SK-N-SH (cell line): ENCODE measurements at regions not wholly inside any gene's neighbourhood (a gene's known extent, or its start where the extent isn't known, plus 50 kb on each side); places are given as distances from the start of the nearest gene placed in this dataset.

ENCODE experiments used
- CTCF ChIA-PET: fragments of 300-600, 350-600 bp; formaldehyde crosslinking; extraction: SDS; loops from one replicate; lab custom pipeline; 2021; lab: Yijun Ruan, JAX
- POLR2A ChIA-PET: fragments of 350-600 bp; sonication (Branson Sonifier 250); formaldehyde crosslinking; extraction: SDS; loops from one replicate; lab custom pipeline; 2020; ENCODE audit warnings: antibody characterized with exemption, inconsistent platforms; lab: Yijun Ruan, JAX
- DNase-seq: peaks from one replicate; pipeline ENCODE4 v3.0.0; 2012
- H2AFZ ChIP-seq: fragments of 200-600 bp; sonication (generic); 2 replicates; pipeline ENCODE4 v1.8.1; 2016; ENCODE audit warnings: antibody characterized with exemption, mild to moderate bottlenecking, low read depth
- H3F3A ChIP-seq: fragments of 200-600 bp; sonication (generic); replicated peaks from 2 replicates; pipeline ENCODE3; 2016; ENCODE audit warnings: antibody characterized with exemption, mild to moderate bottlenecking; ENCODE audit not compliant: insufficient read depth
- H3K27ac ChIP-seq, 2 experiments: fragments of 200-500 bp in 1 of 2; fragments of 200-600 bp in 1 of 2; sonication (Bioruptor generic) in 1 of 2; sonication (generic), shearing (Covaris generic) in 1 of 2; 2 replicates each; pipeline versions ENCODE4 v1.5.1 to v1.6.1; 2014 to 2016; ENCODE audit warnings: low read depth in 2 of 2, inconsistent platforms in 1 of 2, low read length in 1 of 2, mild to moderate bottlenecking in 1 of 2, mixed read lengths in 1 of 2
- H3K27me3 ChIP-seq: fragments of 200-600 bp; sonication (generic), shearing (Covaris generic); 2 replicates; pipeline ENCODE4 v1.6.1; 2016; ENCODE audit warnings: mixed run types; ENCODE audit not compliant: insufficient read depth
- H3K36me3 ChIP-seq, 2 experiments: fragments of 200-500 bp in 1 of 2; fragments of 200-600 bp in 1 of 2; sonication (Bioruptor generic) in 1 of 2; sonication (generic) in 1 of 2; replicated peaks in 1 of 2; 2 replicates each; pipeline versions ENCODE3 to v1.5.1; 2014 to 2016; ENCODE audit warnings: low read length in 1 of 2, mild to moderate bottlenecking in 1 of 2; ENCODE audit not compliant: insufficient read depth in 2 of 2, control insufficient read depth in 1 of 2
- H3K4me1 ChIP-seq, 2 experiments: fragments of 200-500 bp in 1 of 2; fragments of 200-600 bp in 1 of 2; sonication (Bioruptor generic) in 1 of 2; sonication (generic), shearing (Covaris generic) in 1 of 2; 2 replicates each; pipeline versions ENCODE4 v1.5.1 to v1.6.1; 2014 to 2016; ENCODE audit warnings: low read depth in 1 of 2, low read length in 1 of 2, mixed run types in 1 of 2; ENCODE audit not compliant: insufficient read depth in 2 of 2, control insufficient read depth in 1 of 2
- H3K4me2 ChIP-seq: fragments of 200-600 bp; sonication (generic), shearing (Covaris generic); 2 replicates; pipeline ENCODE4 v1.6.1; 2017; ENCODE audit warnings: mixed run types
- H3K4me3 ChIP-seq, 2 experiments: fragments of 200-500 bp in 1 of 2; fragments of 200-600 bp in 1 of 2; sonication (Bioruptor generic) in 1 of 2; sonication (generic), shearing (Covaris generic) in 1 of 2; 2 replicates each; pipeline versions ENCODE4 v1.5.1 to v1.8.1; 2014 to 2016; ENCODE audit warnings: low read depth in 2 of 2, inconsistent platforms in 1 of 2, low read length in 1 of 2, mild to moderate bottlenecking in 1 of 2, mixed read lengths in 1 of 2, moderate library complexity in 1 of 2
- H3K79me2 ChIP-seq: fragments of 200-600 bp; sonication (generic); 2 replicates; pipeline ENCODE4 v1.8.1; 2017; ENCODE audit warnings: mild to moderate bottlenecking; ENCODE audit not compliant: insufficient read depth
- H3K9ac ChIP-seq: fragments of 200-600 bp; sonication (generic); 2 replicates; pipeline ENCODE4 v1.6.1; 2017; ENCODE audit warnings: mixed run types
- H3K9me2 ChIP-seq: fragments of 200-600 bp; sonication (generic); 2 replicates; pipeline ENCODE4 v1.6.1; 2017; ENCODE audit warnings: mixed run types
- H3K9me3 ChIP-seq: fragments of 200-600 bp; sonication (generic); 2 replicates; pipeline ENCODE4 v1.6.1; 2017; ENCODE audit warnings: mixed run types, mild to moderate bottlenecking, moderate library complexity
- H4K20me1 ChIP-seq: fragments of 200-600 bp; sonication (generic); 2 replicates; pipeline ENCODE4 v1.6.1; 2017; ENCODE audit warnings: mild to moderate bottlenecking, mixed run types; ENCODE audit not compliant: insufficient read depth
- CHD2 ChIP-seq: fragments of 150-350 bp; IDR thresholded peaks from 2 replicates; pipeline ENCODE4 v1.6.1; 2018; ENCODE audit warnings: low read length; ENCODE audit not compliant: partially characterized antibody
- EZH2phosphoT487 ChIP-seq: fragments of 200-600 bp; sonication (generic); IDR thresholded peaks from 2 replicates; pipeline ENCODE4 v1.6.1; 2017; ENCODE audit warnings: low read depth, mixed run types, mild to moderate bottlenecking, antibody characterized with exemption, moderate library complexity, borderline replicate concordance
- GATA2 ChIP-seq: sonication (generic); formaldehyde crosslinking; IDR thresholded peaks from 2 replicates; pipeline ENCODE4 v1.5.0; 2020; ENCODE audit warnings: mild to moderate bottlenecking, missing genetic modification reagents
- MEF2A ChIP-seq: IDR thresholded peaks from 2 replicates; pipeline ENCODE4 v1.4.0; 2012; ENCODE audit warnings: low read depth, borderline replicate concordance
- NFIC ChIP-seq: IDR thresholded peaks from 2 replicates; pipeline ENCODE4 v1.4.0; 2012; ENCODE audit warnings: borderline replicate concordance
- SMC3 ChIP-seq: IDR thresholded peaks from 2 replicates; pipeline ENCODE4 v1.6.1; 2012; ENCODE audit warnings: low read depth, low read length, improper control_type of control experiment
- TCF12 ChIP-seq: IDR thresholded peaks from 2 replicates; pipeline ENCODE4 v1.4.0; 2012
- YY1 ChIP-seq: IDR thresholded peaks from 2 replicates; pipeline ENCODE4 v1.4.0; 2012; ENCODE audit warnings: low read depth, mild to moderate bottlenecking
- WGBS: methylation state at CpG from one replicate; pipeline ENCODE4 v1.1.6; 2017; ENCODE audit warnings: low lambda C conversion rate; 5-methylcytosine and 5-hydroxymethylcytosine counted together
- TF ChIP-seq, protein P1 (sequence below): IDR thresholded peaks from 2 replicates; pipeline ENCODE4 v1.4.0; 2012; ENCODE audit warnings: low read depth, borderline replicate concordance
- TF ChIP-seq, protein P2 (sequence below): IDR thresholded peaks from 2 replicates; pipeline ENCODE4 v1.4.0; 2012; ENCODE audit warnings: low read depth, borderline replicate concordance
- TF ChIP-seq, protein P3 (sequence below): IDR thresholded peaks from 2 replicates; pipeline ENCODE4; 2012
- TF ChIP-seq, protein P4 (sequence below): fragments of 150-350 bp; IDR thresholded peaks from 2 replicates; pipeline ENCODE4 v1.6.1; 2016; ENCODE audit warnings: mild to moderate bottlenecking, low read depth, low read length

DNA sequence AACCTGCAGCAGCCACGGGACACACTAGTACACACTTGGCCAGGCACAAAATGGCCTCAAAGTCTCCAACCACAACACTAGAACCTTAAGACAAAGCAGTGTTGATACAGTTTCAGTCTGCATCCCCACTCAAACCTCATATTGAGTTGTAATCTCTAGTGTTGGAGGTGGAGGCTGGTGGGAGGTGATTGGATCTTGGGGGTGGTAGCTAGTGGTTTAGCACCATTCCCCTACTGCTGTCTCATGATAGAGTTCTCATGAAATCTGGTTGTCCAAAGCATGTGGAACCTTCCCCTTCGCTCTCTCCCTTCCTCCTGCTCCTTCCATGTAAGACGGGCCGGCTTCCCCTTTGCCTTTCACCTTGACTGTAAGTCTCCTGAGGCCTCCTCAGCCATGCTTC is 638.7 kb downstream of the UQCRFS1 start:
- H3K79me2 ChIP-seq, result no peaks in the 10 kb centered on the region
- no peaks in the 10 kb centered on the region for H4K20me1 ChIP-seq
- TF ChIP-seq YY1 (no peak), NFIC (no peak), MEF2A (no peak), EZH2phosphoT487 (no peak), TCF12 (no peak), SMC3 (no peak), CHD2 (no peak), GATA2 (CRISPR knock-in tag) (no peak)
- TF ChIP-seq, protein P1, sequence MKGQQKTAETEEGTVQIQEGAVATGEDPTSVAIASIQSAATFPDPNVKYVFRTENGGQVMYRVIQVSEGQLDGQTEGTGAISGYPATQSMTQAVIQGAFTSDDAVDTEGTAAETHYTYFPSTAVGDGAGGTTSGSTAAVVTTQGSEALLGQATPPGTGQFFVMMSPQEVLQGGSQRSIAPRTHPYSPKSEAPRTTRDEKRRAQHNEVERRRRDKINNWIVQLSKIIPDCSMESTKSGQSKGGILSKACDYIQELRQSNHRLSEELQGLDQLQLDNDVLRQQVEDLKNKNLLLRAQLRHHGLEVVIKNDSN, result no peak
- TF ChIP-seq, protein P2, sequence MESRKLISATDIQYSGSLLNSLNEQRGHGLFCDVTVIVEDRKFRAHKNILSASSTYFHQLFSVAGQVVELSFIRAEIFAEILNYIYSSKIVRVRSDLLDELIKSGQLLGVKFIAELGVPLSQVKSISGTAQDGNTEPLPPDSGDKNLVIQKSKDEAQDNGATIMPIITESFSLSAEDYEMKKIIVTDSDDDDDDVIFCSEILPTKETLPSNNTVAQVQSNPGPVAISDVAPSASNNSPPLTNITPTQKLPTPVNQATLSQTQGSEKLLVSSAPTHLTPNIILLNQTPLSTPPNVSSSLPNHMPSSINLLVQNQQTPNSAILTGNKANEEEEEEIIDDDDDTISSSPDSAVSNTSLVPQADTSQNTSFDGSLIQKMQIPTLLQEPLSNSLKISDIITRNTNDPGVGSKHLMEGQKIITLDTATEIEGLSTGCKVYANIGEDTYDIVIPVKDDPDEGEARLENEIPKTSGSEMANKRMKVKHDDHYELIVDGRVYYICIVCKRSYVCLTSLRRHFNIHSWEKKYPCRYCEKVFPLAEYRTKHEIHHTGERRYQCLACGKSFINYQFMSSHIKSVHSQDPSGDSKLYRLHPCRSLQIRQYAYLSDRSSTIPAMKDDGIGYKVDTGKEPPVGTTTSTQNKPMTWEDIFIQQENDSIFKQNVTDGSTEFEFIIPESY, result no peak
- TF ChIP-seq, protein P3, sequence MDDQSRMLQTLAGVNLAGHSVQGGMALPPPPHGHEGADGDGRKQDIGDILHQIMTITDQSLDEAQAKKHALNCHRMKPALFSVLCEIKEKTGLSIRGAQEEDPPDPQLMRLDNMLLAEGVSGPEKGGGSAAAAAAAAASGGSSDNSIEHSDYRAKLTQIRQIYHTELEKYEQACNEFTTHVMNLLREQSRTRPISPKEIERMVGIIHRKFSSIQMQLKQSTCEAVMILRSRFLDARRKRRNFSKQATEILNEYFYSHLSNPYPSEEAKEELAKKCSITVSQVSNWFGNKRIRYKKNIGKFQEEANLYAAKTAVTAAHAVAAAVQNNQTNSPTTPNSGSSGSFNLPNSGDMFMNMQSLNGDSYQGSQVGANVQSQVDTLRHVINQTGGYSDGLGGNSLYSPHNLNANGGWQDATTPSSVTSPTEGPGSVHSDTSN, result no peak
- TF ChIP-seq, protein P4, sequence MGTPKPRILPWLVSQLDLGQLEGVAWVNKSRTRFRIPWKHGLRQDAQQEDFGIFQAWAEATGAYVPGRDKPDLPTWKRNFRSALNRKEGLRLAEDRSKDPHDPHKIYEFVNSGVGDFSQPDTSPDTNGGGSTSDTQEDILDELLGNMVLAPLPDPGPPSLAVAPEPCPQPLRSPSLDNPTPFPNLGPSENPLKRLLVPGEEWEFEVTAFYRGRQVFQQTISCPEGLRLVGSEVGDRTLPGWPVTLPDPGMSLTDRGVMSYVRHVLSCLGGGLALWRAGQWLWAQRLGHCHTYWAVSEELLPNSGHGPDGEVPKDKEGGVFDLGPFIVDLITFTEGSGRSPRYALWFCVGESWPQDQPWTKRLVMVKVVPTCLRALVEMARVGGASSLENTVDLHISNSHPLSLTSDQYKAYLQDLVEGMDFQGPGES, result no peak
- TF ChIP-seq, all 33 proteins: peak for 0
- 15% methylated on average over 4 of the region's 4 CpGs for WGBS
- ChIA-PET CTCF (no interaction called here), POLR2A (no interaction called here)
- Histone ChIP-seq H3F3A (no peaks in the 10 kb centered on the region), H3K27me3 (no peaks in the 10 kb centered on the region; the same call in 1 of the 2 replicates), H3K9me2 (no peaks in the 10 kb centered on the region), H3K36me3 (no peaks in the 10 kb centered on the region), H3K27ac (no peak overlapping the region), H2AFZ (no peak overlapping the region), H3K9ac (no peak overlapping the region), H3K4me1 (no peaks in the 10 kb centered on the region), H3K9me3 (no peaks in the 10 kb centered on the region), H3K4me2 (no peak overlapping the region), H3K4me3 (no peak overlapping the region)
- no peak for DNase-seq
